T1000 (cell line): ENCODE measurements at regions not wholly inside any gene's neighbourhood (a gene's known extent, or its start where the extent isn't known, plus 50 kb on each side); places are given as distances from the start of the nearest gene placed in this dataset.

Experiments
- DNase-seq: peaks from one replicate; lab custom pipeline; 2025; ENCODE audit warnings: mixed read lengths; lab: John Stamatoyannopoulos, UW

- DNase-seq, result no peak
Measured at GRCh38 chr16:49078571-49078970, 203.1 kb downstream of the CBLN1 start.

DNA sequence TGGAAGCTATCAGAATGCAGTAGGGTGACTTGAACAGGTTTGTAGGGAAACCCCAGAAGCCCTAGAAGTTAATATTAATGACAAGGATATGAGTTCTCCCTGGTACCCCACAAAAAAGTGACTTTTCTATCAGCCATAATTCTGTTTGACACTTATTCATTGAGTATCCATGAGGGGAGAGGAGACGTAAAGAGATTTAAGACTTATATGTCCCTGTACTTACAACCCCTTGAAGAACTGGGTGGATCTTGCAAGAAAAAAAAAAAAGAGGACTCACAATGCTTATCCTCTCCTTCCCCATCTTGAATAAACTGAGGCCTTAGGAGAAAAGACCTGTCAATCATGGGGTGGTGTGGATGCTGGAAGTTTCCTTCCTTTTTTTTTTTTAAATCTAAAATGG, 203.5 kb downstream of the CBLN1 start:
- no peak for DNase-seq

DNA sequence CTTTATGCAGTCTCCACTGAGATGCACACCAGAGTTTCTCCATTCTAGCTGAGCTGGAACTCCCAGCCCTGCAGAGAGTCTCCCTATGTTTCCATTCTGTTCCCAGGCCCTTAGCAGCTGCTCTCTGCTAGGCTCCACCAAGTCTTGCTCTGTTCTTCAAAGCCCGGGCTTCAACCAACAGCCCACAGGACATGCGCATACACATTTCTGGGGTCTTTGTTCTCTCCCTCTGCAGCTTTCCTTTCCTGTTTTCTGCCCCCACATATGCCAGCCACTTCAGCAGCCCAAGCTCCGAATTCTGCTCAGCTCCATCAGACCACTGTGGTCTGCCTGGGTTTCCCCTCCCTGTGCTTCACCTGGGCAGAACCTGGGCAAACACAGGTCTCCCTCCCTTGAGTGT, 205.9 kb downstream of the CBLN1 start:
- no peak for DNase-seq

DNA sequence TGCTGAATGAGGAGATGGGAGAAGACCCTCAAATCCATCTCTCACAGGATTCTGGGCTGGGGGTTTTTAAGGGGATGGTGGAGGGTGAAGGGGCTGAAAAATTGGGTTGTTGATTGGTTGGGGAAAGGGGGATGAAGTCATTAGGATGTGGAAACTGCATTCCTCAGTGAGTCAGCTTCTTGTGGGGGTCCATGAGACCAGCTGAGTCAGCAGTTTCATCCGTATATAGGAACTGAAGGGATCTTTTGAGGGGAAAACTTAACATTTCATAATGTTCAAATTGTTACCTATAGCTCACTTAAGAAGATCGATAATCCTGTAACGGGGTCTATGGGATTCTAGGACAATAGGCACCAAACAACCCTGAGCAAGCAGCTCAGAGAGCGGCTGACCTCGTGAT, 213.4 kb downstream of the CBLN1 start:
- no peak for DNase-seq

DNA sequence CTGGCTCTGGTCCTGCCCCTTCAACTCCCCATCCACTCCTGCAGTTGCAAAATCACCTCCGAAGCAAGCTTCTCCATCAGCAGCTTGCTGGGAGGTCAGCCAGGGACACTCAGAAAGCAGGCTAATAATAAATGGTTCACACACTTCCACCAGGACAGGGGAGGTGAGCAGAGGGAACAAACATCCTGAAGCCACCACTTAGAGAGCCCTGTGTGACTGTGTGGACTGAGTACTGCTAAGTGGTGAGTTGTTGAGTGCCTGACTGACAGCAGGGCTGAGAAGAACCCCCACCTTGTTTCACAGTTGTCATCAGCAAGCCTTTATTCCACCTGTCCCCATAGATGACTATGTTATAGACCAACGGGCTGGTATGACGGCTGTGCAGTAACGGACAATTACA, 213.9 kb downstream of the CBLN1 start:
- no peak for DNase-seq

DNA sequence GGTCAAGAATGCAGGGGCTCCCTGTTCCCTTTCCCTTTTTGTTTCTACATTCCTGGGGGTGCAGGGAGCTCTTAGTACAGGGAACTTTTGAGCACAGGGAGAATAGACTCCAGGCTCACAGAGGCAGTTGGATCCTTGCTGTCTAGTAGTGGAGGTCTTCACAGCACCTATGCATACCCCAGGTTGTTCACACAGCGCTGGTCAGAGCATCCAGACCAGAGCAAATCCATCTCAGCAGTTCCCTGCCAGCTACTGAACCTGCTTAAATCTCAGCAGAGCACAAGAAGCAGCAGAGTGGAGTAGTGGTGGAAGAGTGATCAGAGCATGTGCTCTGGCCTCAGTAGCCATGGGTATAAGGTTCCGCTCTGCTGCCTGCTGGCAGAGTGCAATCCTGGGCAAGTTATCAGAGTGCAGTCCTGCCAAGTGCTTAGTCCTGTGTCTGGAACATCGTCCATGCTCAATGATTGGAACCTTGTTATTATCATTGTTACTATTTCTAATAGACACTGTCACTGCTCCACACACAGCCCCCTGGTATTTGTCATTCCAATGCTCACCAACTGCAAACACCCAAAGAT, 220.4 kb downstream of the CBLN1 start:
- DNase-seq, result no peak

DNA sequence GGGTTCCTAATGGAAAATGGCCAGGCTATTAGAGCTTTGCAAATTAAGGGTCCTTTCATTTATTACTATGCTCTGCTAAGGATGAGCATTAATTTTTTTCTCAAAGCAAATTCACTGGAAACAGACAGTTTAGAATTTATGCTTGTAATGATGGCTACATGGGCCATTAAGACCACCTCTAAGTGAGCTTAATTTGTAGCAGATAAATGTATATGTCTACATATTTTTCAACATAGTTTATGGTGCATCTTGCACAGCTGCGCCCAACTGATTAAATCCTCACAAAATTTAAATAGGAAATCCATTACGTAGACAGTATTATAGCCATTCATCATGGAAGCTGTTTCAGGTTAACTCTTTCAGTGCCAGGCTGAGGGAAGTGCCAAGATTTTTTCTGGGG, 220.9 kb downstream of the CBLN1 start:
- no peak for DNase-seq

- no peak for DNase-seq
Measured at GRCh38 chr16:49058382-49058781, 223.3 kb downstream of the CBLN1 start.

DNA sequence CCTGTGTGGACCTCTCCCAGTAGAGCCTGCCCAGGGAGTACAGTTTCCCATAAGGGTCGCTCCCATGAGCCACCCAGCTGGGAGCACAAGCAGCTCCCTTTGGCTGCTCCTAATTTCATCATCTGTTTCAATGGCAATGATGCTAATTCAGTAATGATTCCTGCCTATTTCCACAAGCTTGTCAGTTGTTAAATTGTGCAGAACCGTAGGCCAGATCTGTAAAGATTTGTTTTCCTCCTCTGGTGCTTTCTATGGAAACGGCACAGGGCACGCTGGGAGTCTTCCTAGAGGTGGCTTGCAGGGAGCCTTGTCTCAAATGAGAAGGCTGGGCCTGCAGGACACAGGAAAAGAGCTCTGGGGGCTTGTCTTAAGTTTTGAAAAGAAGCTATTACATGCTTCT, 223.7 kb downstream of the CBLN1 start:
- DNase-seq, result no peak

DNA sequence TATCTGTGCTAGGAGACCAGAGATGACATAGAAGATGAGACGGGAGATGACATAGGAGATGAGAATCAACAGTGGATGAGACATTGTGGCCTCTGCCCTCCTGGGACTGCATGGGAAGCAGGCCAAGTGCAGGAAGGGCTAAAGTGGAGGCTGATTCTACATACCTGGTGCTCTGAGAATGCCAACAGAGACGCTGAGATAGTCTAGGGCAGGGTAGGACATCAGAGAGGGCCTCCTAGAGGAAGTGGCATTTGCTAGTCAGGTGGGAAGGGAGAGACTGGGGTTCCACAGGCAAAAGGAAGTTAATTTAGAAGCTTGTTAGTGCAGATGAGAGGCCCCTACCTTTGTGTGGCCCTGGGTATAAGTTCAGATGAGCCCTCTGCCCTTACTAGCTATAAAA, 224.2 kb downstream of the CBLN1 start:
- DNase-seq, result no peak

- DNase-seq, result no peak
Measured at GRCh38 chr16:49056546-49056945, 225.1 kb downstream of the CBLN1 start.

- no peak for DNase-seq
Measured at GRCh38 chr16:49055824-49056545, 225.7 kb downstream of the CBLN1 start.

- DNase-seq, result no peak
Measured at GRCh38 chr16:49055291-49055690, 226.3 kb downstream of the CBLN1 start.

DNA sequence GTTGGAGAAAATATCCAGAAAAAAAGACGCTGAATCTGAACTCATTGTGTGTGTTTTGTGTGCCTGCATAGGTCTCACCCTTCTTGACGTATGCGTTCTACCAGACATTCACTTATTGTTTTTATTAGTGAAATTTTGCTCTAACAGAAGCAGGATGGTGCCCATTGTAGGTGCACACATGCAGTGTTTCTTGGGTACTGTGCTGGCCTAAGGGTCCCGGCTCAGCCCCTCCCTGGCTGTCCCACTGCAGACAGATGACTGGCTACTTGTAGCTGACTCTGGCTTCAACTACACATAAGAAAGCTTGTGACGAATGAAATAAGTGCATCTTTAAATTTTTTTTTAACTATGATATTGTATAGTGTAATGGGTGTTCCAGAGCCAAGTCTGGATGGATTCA, 227.0 kb downstream of the CBLN1 start:
- no peak for DNase-seq

DNA sequence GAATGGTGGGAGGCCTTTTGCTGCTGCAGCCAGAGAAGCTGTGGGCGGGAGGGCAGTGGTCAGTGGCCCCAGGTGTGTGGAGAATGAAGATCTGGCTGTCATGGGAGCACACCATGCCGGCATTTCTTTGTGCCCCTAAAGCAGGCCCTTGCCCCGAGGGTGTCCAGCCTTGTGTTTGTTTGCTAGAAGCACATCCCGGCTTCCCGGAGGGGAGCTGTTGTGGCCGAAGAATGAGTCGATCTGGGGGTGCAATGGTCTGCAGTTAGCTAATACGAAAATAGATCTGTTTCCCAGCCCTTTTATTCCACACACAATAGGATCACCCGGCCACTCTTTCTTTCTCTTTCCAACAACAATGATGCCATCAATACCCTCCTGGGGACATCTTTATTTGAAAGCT, 228.8 kb downstream of the CBLN1 start:
- DNase-seq, result no peak

GRCh38 chr16:49051576-49051975, 230.1 kb downstream of the CBLN1 start:
- DNase-seq, result no peak

DNA sequence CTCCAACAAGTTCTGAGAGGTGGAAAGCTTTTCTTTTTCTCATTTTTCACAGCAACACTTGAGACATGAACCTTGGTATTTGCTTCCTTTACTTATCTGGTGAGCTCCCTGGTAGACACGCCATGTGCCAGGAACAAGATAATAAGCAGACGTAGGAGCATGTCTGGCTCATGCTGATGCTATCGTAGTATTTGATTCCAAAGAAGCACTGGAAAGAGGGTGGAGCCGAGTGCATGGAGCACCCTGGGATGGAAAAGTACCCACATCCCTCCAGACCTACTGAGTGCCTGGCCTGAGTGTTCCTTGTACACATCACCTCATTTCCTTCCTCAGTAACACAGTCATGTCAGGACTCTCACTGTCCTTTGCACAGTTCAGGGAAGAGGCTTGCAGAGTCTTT, 231.0 kb downstream of the CBLN1 start:
- no peak for DNase-seq

- DNase-seq, result no peak
Measured at GRCh38 chr16:49049644-49050043, 232.0 kb downstream of the CBLN1 start.

- no peak for DNase-seq
Measured at GRCh38 chr16:49049191-49049590, 232.4 kb downstream of the CBLN1 start.

- no peak for DNase-seq
Measured at GRCh38 chr16:49048557-49048956, 233.1 kb downstream of the CBLN1 start.

- no peak for DNase-seq
Measured at GRCh38 chr16:49036126-49036525, 245.5 kb downstream of the CBLN1 start.

DNA sequence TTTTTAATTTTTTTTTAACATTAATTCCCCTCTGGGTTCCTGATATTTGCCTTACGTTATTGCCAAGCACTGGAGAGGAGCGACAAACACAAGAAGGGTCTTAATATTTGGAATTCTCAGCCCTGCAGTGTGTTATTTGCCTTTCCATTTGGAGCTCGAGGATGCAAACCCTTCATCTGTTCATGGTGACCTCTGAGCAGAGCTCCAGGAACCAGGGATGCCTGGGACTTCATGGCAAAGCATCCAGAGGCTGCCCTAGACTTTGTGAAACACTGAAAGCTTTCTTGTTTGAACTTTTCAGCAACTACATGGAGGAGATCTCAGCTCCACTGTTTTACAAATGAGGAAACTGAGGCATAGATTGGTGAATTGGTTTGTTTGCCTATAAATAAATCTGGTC, 254.2 kb downstream of the CBLN1 start:
- no peak for DNase-seq

- no peak for DNase-seq
Measured at GRCh38 chr16:49026566-49027181, 255.0 kb downstream of the CBLN1 start.

- no peak for DNase-seq
Measured at GRCh38 chr16:49024896-49025295, 256.7 kb downstream of the CBLN1 start.
